ENCODE measurements at regions not wholly inside any gene's neighbourhood (a gene's known extent, or its start where the extent isn't known, plus 50 kb on each side); places are given as distances from the start of the nearest gene placed in this dataset.
"Not testable (repeated sequence)": the region's sequence is repeated elsewhere in the genome, so short reads cannot be mapped to it uniquely, and the experiment has no call there.

DNA sequence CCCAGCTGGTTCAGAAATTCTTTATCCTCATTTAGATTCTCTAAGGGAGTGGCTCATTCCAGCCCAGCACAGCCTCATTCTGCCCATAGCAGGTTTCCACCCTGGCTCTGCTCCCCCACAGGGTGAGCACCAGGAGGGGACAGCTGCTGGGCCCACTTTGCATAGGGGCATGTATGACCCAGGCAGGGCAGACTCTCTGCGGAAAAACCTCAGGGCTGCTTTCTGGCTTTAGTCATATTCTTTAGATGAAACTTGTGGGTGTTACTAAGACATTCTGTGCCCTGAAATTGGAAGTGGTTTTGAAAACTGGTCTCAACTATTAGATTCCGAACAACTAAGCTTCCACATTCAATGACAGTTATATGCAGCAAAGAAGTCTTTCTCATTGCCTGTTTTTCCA, 183.9 kb downstream of the TP53TG3F start:
- intact Hi-C loops (cut with micrococcal nuclease); BruUV-seq (replicated peaks); POLR2A ChIA-PET: not testable (repeated sequence)

DNA sequence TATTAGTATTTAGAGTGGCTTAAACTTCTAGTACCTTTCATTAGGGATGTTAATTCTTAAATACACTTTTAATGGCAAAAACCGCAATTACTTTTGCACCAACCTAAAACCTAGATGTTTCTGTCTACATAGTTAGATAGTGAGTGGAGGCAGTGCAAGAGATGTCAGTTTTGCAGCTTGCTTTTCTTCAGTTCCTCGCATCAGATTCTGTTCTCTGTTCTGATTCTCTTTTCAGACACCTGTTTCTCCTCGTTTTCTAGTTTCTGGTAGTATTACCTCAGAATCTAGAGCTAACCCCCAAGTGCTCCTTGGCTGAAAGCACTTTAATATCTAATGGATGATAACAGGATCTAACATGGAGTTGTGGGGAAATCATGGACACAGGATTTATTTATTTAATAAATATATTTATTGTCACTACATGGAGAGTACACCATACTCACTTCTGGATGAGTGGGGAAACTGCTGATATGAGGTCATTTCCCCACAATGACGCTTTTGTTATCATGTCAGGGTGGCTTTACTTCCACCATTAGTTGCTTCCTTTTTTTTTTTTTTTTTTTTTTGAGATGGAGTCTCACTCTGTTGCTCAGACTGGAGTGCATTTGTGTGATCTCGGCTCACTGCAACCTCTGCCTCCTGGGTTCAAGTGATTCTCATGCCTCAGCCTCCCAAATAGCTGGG, 184.4 kb downstream of the TP53TG3F start:
- ATAC-seq, CTCF ChIA-PET: not testable (repeated sequence)

More for the DNA sequence above, 183.9 kb downstream of the TP53TG3F start:
- H3K79me2 ChIP-seq (ENCODE audit: insufficient read depth, low read length); H3K4me1 ChIP-seq (ENCODE audit: control insufficient read depth in 1 of 2, insufficient read depth in 2 of 2, low read length in 2 of 2); H3K9me3 ChIP-seq (ENCODE audit: control insufficient read depth in 1 of 2, insufficient read depth in 1 of 2, low read depth in 1 of 2, low read length in 2 of 2); ATAC-seq; CTCF ChIA-PET; H3K4me3 ChIP-seq (replicated peaks in 1 of 2; ENCODE audit: low read depth in 1 of 2, low read length in 2 of 2); H4K20me1 ChIP-seq (ENCODE audit: insufficient read depth); H3K27me3 ChIP-seq (ENCODE audit: insufficient read depth, low read length); H3K4me2 ChIP-seq (ENCODE audit: low read length); H3K9ac ChIP-seq (ENCODE audit: low read length); H3K9me2 ChIP-seq (ENCODE audit: insufficient read depth); H3K27ac ChIP-seq (ENCODE audit: low read depth, low read length); H3K36me3 ChIP-seq (ENCODE audit: control insufficient read depth in 1 of 2, insufficient read depth in 2 of 2, low read length in 2 of 2); DNase-seq (ENCODE audit: low read depth, low spot score); H2AFZ ChIP-seq (ENCODE audit: low read depth, low read length, poor library complexity, severe bottlenecking); RAD21 ChIA-PET (ENCODE audit: low non-redundant PET in 1 of 2, low total read pairs in 2 of 2, uncharacterized antibody in 2 of 2, unreplicated experiment in 2 of 2): not testable (repeated sequence)

DNA sequence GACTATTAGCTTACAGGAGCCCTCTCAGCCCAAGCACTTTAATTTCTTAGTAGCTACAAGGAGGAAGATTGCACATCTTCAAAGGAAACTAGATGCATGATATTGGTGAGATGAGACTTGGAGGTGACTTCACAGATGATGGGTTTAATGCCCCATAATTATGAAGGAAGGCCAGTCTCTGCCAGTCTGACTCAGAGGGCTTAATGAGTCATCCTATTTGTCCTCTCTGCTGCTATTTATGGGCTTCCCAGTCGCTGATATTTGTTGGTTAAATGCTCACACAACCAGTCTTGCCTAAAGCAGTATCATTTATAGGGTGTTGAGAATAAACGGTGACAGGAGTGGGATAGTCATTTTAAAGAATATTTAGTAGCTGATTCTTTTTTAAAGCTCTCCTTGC, 187.0 kb downstream of the TP53TG3F start:
- RAD21 ChIA-PET (ENCODE audit: low non-redundant PET in 1 of 2, low total read pairs in 2 of 2, uncharacterized antibody in 2 of 2, unreplicated experiment in 2 of 2); H3K9me3 ChIP-seq (ENCODE audit: control insufficient read depth in 1 of 2, insufficient read depth in 1 of 2, low read depth in 1 of 2, low read length in 2 of 2); H3K9ac ChIP-seq (ENCODE audit: low read length); H3K36me3 ChIP-seq (ENCODE audit: control insufficient read depth in 1 of 2, insufficient read depth in 2 of 2, low read length in 2 of 2); H3K4me2 ChIP-seq (ENCODE audit: low read length); H3K9me2 ChIP-seq (ENCODE audit: insufficient read depth); intact Hi-C loops (cut with micrococcal nuclease); H3K27ac ChIP-seq (ENCODE audit: low read depth, low read length); H3K4me1 ChIP-seq (ENCODE audit: control insufficient read depth in 1 of 2, insufficient read depth in 2 of 2, low read length in 2 of 2); DNase-seq (ENCODE audit: low read depth, low spot score); H3K4me3 ChIP-seq (replicated peaks in 1 of 2; ENCODE audit: low read depth in 1 of 2, low read length in 2 of 2); H3K79me2 ChIP-seq (ENCODE audit: insufficient read depth, low read length); H2AFZ ChIP-seq (ENCODE audit: low read depth, low read length, poor library complexity, severe bottlenecking); H4K20me1 ChIP-seq (ENCODE audit: insufficient read depth); BruUV-seq (replicated peaks); POLR2A ChIA-PET; CTCF ChIA-PET; H3K27me3 ChIP-seq (ENCODE audit: insufficient read depth, low read length); ATAC-seq: not testable (repeated sequence)

More for the DNA sequence above, 184.4 kb downstream of the TP53TG3F start:
- H3K79me2 ChIP-seq (ENCODE audit: insufficient read depth, low read length); H3K4me1 ChIP-seq (ENCODE audit: control insufficient read depth in 1 of 2, insufficient read depth in 2 of 2, low read length in 2 of 2); H3K4me2 ChIP-seq (ENCODE audit: low read length); H3K9me2 ChIP-seq (ENCODE audit: insufficient read depth); H3K27me3 ChIP-seq (ENCODE audit: insufficient read depth, low read length); H3K9me3 ChIP-seq (ENCODE audit: control insufficient read depth in 1 of 2, insufficient read depth in 1 of 2, low read depth in 1 of 2, low read length in 2 of 2); DNase-seq (ENCODE audit: low read depth, low spot score); H2AFZ ChIP-seq (ENCODE audit: low read depth, low read length, poor library complexity, severe bottlenecking); POLR2A ChIA-PET; H4K20me1 ChIP-seq (ENCODE audit: insufficient read depth); H3K9ac ChIP-seq (ENCODE audit: low read length); H3K36me3 ChIP-seq (ENCODE audit: control insufficient read depth in 1 of 2, insufficient read depth in 2 of 2, low read length in 2 of 2); H3K4me3 ChIP-seq (replicated peaks in 1 of 2; ENCODE audit: low read depth in 1 of 2, low read length in 2 of 2); intact Hi-C loops (cut with micrococcal nuclease); H3K27ac ChIP-seq (ENCODE audit: low read depth, low read length); RAD21 ChIA-PET (ENCODE audit: low non-redundant PET in 1 of 2, low total read pairs in 2 of 2, uncharacterized antibody in 2 of 2, unreplicated experiment in 2 of 2); BruUV-seq (replicated peaks): not testable (repeated sequence)

GRCh38 chr16:33655756-33656155, 196.3 kb downstream of the TP53TG3F start:
- H3K4me2 ChIP-seq (ENCODE audit: low read length); H3K27ac ChIP-seq (ENCODE audit: low read depth, low read length); H2AFZ ChIP-seq (ENCODE audit: low read depth, low read length, poor library complexity, severe bottlenecking); RAD21 ChIA-PET (ENCODE audit: low non-redundant PET in 1 of 2, low total read pairs in 2 of 2, uncharacterized antibody in 2 of 2, unreplicated experiment in 2 of 2); H3K9ac ChIP-seq (ENCODE audit: low read length); H3K4me3 ChIP-seq (replicated peaks in 1 of 2; ENCODE audit: low read depth in 1 of 2, low read length in 2 of 2); H3K9me3 ChIP-seq (ENCODE audit: control insufficient read depth in 1 of 2, insufficient read depth in 1 of 2, low read depth in 1 of 2, low read length in 2 of 2); intact Hi-C loops (cut with micrococcal nuclease); DNase-seq (ENCODE audit: low read depth, low spot score); BruUV-seq (replicated peaks); POLR2A ChIA-PET; H4K20me1 ChIP-seq (ENCODE audit: insufficient read depth); ATAC-seq; H3K9me2 ChIP-seq (ENCODE audit: insufficient read depth); H3K36me3 ChIP-seq (ENCODE audit: control insufficient read depth in 1 of 2, insufficient read depth in 2 of 2, low read length in 2 of 2); H3K27me3 ChIP-seq (ENCODE audit: insufficient read depth, low read length); CTCF ChIA-PET; H3K4me1 ChIP-seq (ENCODE audit: control insufficient read depth in 1 of 2, insufficient read depth in 2 of 2, low read length in 2 of 2); H3K79me2 ChIP-seq (ENCODE audit: insufficient read depth, low read length): not testable (repeated sequence)

All from HCT116 (cell line).